ENCODE measurements at regions not wholly inside any gene's neighbourhood (a gene's known extent, or its start where the extent isn't known, plus 50 kb on each side); places are given as distances from the start of the nearest gene placed in this dataset.
"Not testable (repeated sequence)": the region's sequence is repeated elsewhere in the genome, so short reads cannot be mapped to it uniquely, and the experiment has no call there.

DNA sequence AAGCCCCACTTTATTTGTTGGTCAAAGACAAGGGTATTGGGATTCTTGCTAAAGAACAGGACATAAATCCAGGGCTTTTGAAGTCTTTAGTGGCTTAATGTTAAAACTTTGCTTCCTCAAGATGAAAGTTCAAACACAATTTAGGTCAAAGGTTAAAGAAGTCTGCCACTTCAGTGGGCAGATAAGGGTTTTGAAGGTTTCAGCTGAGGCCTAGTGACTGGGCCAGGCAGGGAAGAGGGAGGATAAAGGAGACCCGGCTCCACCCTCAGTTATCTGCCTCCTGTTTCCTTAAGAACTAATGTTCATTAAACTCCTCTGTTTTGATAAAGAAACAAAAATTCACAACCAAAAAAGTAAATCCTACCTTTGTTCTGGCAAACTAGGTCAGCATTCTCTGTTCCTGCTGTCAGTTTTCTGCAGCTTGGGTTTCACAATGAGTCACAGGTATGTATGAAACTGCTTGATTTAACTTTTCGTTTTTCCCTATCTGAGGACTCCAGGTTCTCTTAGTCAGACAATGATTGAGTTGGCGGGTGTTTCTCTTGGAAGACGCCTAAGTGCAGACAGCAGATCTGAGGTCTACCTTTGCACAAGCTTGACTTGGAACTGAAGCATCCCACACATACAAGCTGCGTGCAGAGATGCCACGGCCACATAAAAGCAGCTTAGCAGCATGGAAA is 208.3 kb downstream of the EXOC5 start:
- no peak for DNase-seq

DNA sequence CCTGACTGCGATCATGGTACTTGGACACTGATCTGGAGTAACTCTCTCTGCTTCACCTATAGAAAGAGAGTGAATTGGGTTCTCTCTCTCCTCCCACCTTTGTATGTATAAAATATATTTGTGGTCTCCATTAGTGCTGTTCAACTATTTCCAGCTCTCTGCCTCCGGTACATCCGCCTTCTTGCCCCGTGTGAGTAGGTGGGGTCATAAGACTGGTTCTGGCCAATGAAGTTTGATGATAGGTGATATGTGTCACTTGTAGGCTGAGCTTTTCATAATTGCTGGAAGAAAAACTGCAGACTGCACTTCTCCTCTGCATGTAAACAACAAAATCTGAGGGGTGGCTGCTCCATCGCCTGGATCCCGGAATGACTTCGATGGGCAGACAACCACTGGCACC is 210.4 kb downstream of the EXOC5 start:
- DNase-seq: no peak

GRCh38 chr14:57057803-57058202 is 210.9 kb downstream of the EXOC5 start:
- peak; percentile 72 for DNase-seq

- not testable (repeated sequence) for DNase-seq
Observed at GRCh38 chr14:57056522-57056921, 212.2 kb downstream of the EXOC5 start.

DNA sequence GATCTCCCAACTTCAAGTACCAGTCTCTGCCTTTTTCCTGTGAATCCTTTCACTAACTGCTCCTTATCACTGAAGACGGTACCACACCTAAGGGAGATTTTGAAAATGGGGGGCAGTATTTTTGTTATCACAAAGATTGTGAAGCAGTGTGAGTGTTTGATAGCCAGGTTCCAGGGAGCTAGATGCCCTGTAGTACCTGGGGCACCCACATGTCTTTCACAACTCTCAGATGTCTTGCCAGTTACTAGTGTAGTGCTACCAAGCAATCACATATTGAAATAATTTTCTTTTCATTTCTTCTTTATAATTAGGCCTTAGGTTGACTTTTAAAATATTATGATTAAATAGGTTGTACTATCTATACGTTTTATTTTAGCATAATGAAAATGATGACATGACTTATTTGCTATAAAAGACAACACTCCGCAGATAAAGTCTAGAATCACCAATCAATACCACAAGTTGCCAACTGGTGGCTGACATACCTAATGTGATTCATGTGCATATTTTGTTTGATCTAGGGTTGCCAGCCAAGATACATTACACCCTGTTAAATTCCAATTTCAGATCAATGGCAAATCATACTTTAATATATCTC is 215.9 kb downstream of the EXOC5 start:
- DNase-seq: no peak

- DNase-seq: no peak
Observed at GRCh38 chr14:57051633-57052032, 217.1 kb downstream of the EXOC5 start.

DNA sequence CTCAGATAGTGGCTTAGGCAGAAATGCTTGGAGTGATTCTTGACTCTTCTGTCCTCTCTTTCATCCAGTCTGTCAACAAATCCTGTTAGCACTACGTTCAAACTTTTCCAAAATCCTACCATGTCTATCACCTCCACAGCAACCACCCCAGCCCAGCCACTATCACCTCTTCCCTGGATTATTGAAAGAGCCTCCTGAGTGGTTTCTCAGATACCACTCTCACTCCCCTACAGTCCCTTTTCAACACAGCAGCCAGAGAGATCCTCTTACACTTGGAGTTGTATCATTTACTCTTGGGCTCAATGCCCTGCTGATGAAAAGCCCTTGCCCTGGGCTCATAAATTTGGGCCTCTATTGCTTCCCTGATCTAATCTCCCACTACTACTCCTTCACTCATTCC is 218.9 kb downstream of the EXOC5 start:
- no peak for DNase-seq

GRCh38 chr14:57046175-57046574 is 222.5 kb downstream of the EXOC5 start:
- DNase-seq: no peak

- DNase-seq: not testable (repeated sequence)
Observed at GRCh38 chr14:57044101-57044973, 224.4 kb downstream of the EXOC5 start.

DNA sequence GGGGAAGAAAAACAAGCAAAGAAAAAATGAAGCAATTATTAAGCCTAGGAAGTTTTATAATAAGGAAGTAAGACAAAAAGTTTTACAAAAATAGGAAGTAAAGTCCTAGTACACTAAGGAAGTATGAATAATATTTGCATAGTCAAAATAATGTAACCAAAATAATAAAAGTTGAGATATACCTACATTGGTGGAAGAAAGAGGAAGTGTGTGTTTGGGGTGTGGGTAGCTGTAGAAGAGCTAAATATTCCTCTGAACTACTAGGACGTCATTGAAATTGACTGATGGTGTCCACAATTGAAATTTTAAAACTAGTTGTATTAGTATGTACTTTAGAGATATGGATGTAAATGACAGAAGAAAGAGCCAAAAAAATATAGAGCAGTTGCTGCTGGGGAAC is 228.4 kb upstream of the OTX2 start:
- no peak for DNase-seq

GRCh38 chr14:57031474-57031873 is 221.2 kb upstream of the OTX2 start:
- no peak for DNase-seq

DNA sequence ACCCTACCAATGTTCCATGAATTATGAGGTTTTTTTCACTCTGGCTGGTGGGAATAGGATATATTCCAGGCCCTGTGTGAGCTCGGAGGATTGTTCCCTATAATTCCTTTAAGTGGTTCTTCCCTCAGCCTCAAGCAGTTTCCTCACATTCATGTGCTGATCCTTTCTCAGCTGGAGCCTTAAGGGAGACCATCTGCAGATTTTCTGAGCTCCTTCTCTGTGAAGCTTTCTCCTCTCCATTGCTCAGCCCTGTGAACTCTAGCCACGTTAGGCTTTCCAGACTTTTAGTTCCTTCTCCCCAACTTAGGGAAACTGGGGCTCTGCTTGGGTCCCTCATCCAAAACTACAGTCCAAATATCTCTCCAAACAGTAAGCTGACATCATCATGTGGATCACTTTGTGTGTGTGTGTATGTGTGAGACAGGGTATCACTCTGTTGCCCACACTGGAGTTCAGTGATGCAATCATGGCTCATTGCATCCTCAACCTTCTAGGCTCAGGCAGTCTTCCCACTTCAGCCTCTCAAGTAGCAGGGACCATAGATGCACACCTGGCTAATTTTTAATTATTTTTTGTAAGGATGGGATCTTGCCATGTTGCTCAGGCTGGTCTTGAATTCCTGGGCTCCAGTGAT is 219.5 kb upstream of the OTX2 start:
- DNase-seq: no peak

DNA sequence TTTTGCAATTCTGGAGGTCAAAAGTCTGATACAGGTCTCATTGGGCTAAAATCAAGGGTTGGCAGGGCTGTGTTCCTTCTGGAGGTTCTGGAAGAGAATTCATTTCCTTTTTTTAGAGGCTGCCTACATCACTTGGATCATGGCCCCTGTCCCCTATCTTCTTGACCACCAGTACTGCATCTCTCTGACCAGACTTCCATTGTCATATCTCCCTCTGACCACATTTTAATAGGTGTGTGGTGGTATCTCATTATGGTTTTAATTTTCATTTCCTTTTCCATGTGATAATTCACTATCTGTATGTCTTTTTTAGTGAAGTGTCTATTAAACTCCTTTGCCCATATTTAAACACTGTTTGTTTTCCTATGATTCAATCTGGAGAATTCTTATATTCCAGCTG is 215.2 kb upstream of the OTX2 start:
- DNase-seq: no peak

DNA sequence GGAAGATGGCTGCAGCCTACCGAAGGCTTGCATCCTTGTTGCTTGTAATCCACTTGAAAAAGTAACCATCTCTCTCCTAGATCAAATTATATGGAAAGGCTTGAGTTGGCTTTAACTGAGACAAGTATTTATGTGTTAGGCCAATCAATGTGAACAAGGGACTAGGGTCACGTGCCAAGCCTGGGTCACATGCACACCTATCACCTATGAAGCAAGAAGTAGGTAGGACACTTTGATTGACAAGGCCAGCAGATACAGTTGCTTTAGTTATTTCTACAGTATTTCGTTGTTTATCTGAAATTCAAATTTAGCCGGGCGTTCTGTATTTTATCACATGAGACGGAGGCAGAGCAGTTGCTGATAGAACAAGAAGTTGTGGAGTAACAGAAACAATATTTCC is 212.3 kb upstream of the OTX2 start:
- DNase-seq: no peak

DNA sequence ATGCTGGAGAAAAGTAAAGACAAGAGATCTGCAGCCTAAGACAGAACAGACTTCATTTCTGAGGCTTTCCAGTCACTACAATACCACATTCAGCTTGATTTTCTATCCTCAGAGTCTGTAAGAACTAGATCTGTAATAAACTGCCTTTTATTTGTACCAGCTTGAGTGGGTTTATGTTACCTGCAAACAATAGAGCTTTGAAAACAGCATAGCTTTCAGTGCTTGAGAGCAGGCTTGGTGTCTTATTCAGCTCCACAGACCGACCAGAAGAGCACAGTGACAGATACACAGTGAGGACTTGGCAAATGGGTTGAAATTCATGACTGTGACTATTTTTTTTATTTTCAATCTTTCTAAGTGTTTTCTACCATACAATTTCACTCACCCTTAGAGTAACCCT is 207.8 kb upstream of the OTX2 start:
- DNase-seq: peak; percentile 59

DNA sequence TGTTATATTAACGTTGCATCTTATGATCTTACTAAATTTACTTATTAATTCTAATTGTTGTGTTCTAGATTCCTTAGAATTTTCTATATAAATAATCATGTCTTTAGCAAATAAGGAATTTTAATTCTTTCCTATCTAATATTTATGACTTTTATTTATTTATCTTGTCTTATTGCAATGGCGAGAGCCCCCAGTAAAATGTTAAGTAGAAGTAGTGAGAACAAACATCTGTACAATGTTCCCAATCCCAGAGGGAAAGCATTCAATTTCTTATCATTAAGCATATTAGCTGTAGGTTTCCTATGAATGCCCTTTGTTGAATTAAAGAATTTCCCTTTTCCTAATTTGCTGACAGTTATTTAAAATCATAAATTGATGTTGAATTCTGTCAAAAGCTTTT is 203.7 kb upstream of the OTX2 start:
- DNase-seq: no peak

GRCh38 chr14:57009585-57010515 is 199.6 kb upstream of the OTX2 start:
- DNase-seq: no peak

DNA sequence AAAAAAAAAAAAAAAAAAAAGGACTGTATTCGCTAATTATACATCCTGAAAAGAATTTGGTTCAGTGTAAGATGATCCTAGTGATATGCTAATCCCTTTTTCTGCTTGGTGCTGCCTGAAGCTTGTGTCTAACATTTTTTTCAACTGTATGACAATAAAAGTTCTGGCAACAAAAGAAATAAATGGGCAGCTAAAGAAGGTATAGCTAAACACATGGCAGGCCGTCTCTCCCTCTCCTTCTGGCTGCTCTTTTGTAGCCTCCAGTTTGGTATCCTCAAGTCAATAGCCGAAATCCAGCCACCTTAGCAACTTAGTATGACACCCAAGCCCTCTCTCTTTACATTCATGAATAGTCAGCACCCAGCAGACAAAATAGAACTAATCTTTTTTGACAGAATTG is 198.3 kb upstream of the OTX2 start:
- no peak for DNase-seq

- DNase-seq: no peak
Observed at GRCh38 chr14:56998728-56999127, 188.4 kb upstream of the OTX2 start.

GRCh38 chr14:56996721-56997399 is 186.6 kb upstream of the OTX2 start:
- peak; percentile 54 for DNase-seq

DNA sequence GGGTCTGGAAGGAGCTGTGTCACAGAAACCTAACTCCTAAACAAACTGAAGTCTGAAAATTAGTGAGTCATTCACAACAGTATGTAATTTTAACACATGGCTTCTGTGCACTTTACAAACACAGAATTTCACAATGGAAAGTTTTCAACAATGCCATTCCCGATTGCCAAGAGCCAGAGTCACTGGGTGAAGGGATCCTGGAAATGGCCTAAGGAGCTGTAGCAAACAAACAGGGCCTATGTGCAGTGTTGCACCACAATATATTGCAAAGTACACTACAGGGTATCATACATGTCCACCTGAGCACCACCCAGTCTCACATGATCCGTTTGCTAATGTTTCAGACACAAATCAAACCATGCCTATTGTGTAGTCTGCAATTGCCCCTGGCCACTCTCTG is 184.7 kb upstream of the OTX2 start:
- DNase-seq: no peak

DNA sequence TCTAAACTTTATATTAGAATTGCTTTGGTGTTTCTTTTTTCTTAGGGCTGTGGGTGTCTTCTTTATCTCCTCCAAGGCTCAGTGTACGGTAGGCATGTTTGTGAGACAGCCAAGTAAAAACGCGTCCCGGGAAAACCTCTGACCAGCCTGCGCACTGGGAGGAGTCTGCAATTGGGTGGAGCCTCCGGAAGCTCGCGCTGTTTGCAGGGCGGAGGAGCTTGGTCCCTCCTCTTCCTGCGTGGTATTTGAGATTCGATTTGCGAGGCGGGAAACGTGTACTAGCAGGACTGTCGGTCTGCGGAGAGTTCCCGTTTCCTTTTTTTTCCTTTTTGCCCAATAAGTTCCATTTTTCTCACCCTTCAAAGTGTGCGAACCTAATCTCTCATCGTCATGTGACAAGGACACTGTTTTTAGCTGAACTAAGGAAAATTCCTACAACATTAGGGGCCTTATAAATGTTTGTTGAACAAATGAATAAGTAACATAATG is 182.1 kb upstream of the OTX2 start:
- no peak for DNase-seq

Data from NCI-H2029 treated with DMSO at 0.1 percent for 48 hours (cell line).